ENCODE measurements at regions not wholly inside any gene's neighbourhood (a gene's known extent, or its start where the extent isn't known, plus 50 kb on each side); places are given as distances from the start of the nearest gene placed in this dataset.

GRCh38 chr7:32142649-32143048, 72.4 kb upstream of the PDE1C start:
- no peak for ATAC-seq
- Histone ChIP-seq H3K9me3 (no peaks in the 10 kb centered on the region), H3K36me3 (no peaks in the 10 kb centered on the region), H3K27me3 (no peaks in the 10 kb centered on the region), H3K4me1 (no peaks in the 10 kb centered on the region), H3K4me3 (no peak overlapping the region), H3K27ac (no peak overlapping the region)
- DNase-seq, result no peak
- intact Hi-C loops (cut with DNase I; ENCODE audit: low total_unique reads) (no loop called here), in situ Hi-C loops (cut with MboI; ENCODE audit: low sequenced_read_pairs in 4 of 4) (no loop called here)
- TF ChIP-seq CTCF (IDR thresholded peaks at IDR 0.05 in 4 of 5, conservative IDR thresholded peaks at IDR 0.05 in 1 of 5) (no peak), POLR2A (IDR thresholded peaks at IDR 0.05) (no peak)

DNA sequence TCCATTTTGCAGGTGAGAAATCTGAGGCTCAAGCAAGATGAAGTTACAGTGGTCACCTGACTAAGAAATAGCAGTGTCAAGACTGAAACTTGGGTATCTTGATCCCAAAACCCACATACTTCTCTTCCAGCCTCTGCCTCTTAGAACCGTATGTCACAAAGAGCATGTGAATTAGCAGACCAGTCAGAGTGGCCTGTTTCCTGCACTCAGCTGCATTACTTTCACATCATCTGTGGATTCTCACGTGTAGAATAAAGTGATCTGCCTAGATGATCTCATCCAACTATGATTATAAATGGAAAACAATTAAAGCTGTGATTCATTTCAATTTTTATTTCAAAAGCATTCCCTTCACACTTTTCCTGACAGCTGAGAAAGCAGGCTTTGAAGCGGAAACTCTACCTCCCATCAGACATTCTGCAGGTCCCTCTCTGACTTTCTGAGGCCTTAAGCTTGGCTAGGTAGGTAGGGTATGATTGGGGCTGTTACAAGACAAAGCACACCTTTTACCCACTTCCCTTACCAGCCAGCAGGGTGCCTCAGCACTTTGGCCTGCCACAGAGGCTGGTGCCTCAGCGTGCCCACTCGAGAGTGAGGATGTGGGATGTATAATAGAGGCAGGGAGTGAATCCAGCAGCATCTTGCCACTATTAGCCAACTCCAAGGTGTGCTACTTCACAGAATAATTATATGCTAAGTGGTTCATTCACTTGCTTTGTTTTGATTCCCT, 70.2 kb upstream of the PDE1C start:
- Histone ChIP-seq H3K4me3 (no peak overlapping the region), H3K27me3 (no peaks in the 10 kb centered on the region), H3K4me1 (no peaks in the 10 kb centered on the region), H3K36me3 (no peaks in the 10 kb centered on the region), H3K27ac (no peak overlapping the region), H3K9me3 (no peaks in the 10 kb centered on the region)
- TF ChIP-seq POLR2A (IDR thresholded peaks at IDR 0.05) (no peak), CTCF (IDR thresholded peaks at IDR 0.05 in 4 of 5, conservative IDR thresholded peaks at IDR 0.05 in 1 of 5) (no peak)
- in situ Hi-C loops (cut with MboI; ENCODE audit: low sequenced_read_pairs in 4 of 4) (no loop called here), intact Hi-C loops (cut with DNase I; ENCODE audit: low total_unique reads) (no loop called here)
- ATAC-seq, result no peak
- no peak for DNase-seq

- no peak for DNase-seq
- intact Hi-C loops (cut with DNase I; ENCODE audit: low total_unique reads) (no loop called here), in situ Hi-C loops (cut with MboI; ENCODE audit: low sequenced_read_pairs in 4 of 4) (no loop called here)
- no peak overlapping the region for H3K27ac ChIP-seq
- no peaks in the 10 kb centered on the region for H3K27me3 ChIP-seq
- H3K36me3 ChIP-seq, result no peaks in the 10 kb centered on the region
- no peak overlapping the region for H3K4me3 ChIP-seq
- no peaks in the 10 kb centered on the region for H3K9me3 ChIP-seq
- no peaks in the 10 kb centered on the region for H3K4me1 ChIP-seq
- TF ChIP-seq CTCF (IDR thresholded peaks at IDR 0.05 in 4 of 5, conservative IDR thresholded peaks at IDR 0.05 in 1 of 5) (no peak), POLR2A (IDR thresholded peaks at IDR 0.05) (no peak)
- ATAC-seq, result no peak
Observed at GRCh38 chr7:32137059-32137458, 66.9 kb upstream of the PDE1C start.

- Histone ChIP-seq H3K4me3 (no peak overlapping the region), H3K9me3 (no peaks in the 10 kb centered on the region), H3K4me1 (no peaks in the 10 kb centered on the region), H3K27ac (no peak overlapping the region), H3K36me3 (no peaks in the 10 kb centered on the region), H3K27me3 (no peaks in the 10 kb centered on the region)
- intact Hi-C loops (cut with DNase I; ENCODE audit: low total_unique reads), result no loop called here
- DNase-seq (no peak), ATAC-seq (no peak)
- in situ Hi-C loops (cut with MboI; ENCODE audit: low sequenced_read_pairs in 4 of 4), result no loop called here
- TF ChIP-seq CTCF (IDR thresholded peaks at IDR 0.05 in 4 of 5, conservative IDR thresholded peaks at IDR 0.05 in 1 of 5) (no peak), POLR2A (IDR thresholded peaks at IDR 0.05) (no peak)
Observed at GRCh38 chr7:32131091-32131490, 60.9 kb upstream of the PDE1C start.

DNA sequence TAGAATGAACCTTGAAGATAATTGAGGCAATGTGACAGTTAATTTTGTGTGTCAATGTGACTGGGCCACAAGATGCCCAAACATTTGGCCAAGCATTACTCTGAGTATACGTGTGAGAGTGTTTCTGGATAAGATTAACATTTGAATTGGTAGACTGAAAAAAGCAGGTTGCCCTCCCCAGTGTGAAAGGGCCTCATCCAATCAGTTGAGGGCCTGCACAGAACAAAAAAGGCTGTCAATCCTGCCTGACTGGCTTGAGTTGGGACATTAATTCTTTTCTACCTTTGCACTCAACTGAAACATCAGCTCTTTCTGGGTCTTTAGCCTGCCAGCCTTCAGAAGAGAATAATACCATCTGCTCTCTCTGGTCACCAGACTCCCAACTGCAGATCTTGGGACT, 56.6 kb upstream of the PDE1C start:
- Histone ChIP-seq H3K27ac (no peak overlapping the region), H3K9me3 (no peaks in the 10 kb centered on the region), H3K27me3 (no peaks in the 10 kb centered on the region), H3K4me1 (no peaks in the 10 kb centered on the region), H3K4me3 (no peak overlapping the region), H3K36me3 (no peaks in the 10 kb centered on the region)
- no peak for ATAC-seq
- intact Hi-C loops (cut with DNase I; ENCODE audit: low total_unique reads), result no loop called here
- TF ChIP-seq POLR2A (IDR thresholded peaks at IDR 0.05), result no peak
- no peak for TF ChIP-seq CTCF (IDR thresholded peaks at IDR 0.05 in 4 of 5, conservative IDR thresholded peaks at IDR 0.05 in 1 of 5)
- no peak for DNase-seq
- in situ Hi-C loops (cut with MboI; ENCODE audit: low sequenced_read_pairs in 4 of 4), result no loop called here

All from gastrocnemius medialis (tissue), 4 donors.